WTC11 (cell line): ENCODE measurements at regions not wholly inside any gene's neighbourhood (a gene's known extent, or its start where the extent isn't known, plus 50 kb on each side); places are given as distances from the start of the nearest gene placed in this dataset.

Source experiments
- ATAC-seq: fragments of 200-7000 bp; cut with Tn5 transposase; 2 replicates; pipeline ENCODE4 v1.10.0; 2021; ENCODE audit warnings: mild to moderate bottlenecking, moderate library complexity
- CTCF ChIA-PET: fragments of 300-600 bp; sonication (Branson Sonifier 250); formaldehyde crosslinking; loops from one replicate; lab custom pipeline; 2021; ENCODE audit warnings: antibody characterized with exemption; lab: Charles Lee
- POLR2A ChIA-PET: fragments of 350-600 bp; sonication (Branson Sonifier 250); formaldehyde crosslinking; loops from one replicate; lab custom pipeline; 2021; ENCODE audit warnings: antibody characterized with exemption; lab: Charles Lee
- DNase-seq: peaks from one replicate; pipeline ENCODE4 v3.0.0; 2021; ENCODE audit warnings: low spot score
- H3K27ac Mint-ChIP-seq: 2 replicates; pipeline ENCODE4 v1.8.0; 2021; ENCODE audit warnings: mixed read lengths
- H3K27me3 Mint-ChIP-seq: 2 replicates; pipeline ENCODE4 v1.8.0; 2021; ENCODE audit warnings: low read depth, mild to moderate bottlenecking, moderate library complexity, mixed read lengths
- H3K36me3 Mint-ChIP-seq: 2 replicates; pipeline ENCODE4 v1.8.0; 2021; ENCODE audit warnings: mixed read lengths
- H3K4me1 Mint-ChIP-seq: 2 replicates; pipeline ENCODE4 v1.8.0; 2022; ENCODE audit warnings: mixed read lengths
- H3K4me3 Mint-ChIP-seq: 2 replicates; pipeline ENCODE4 v1.8.0; 2021; ENCODE audit warnings: mild to moderate bottlenecking, moderate library complexity, mixed read lengths
- H3K9me3 Mint-ChIP-seq: 2 replicates; pipeline ENCODE4 v1.8.0; 2021; ENCODE audit warnings: mixed read lengths
- ATF1 ChIP-seq: sonication (generic); formaldehyde crosslinking; IDR thresholded peaks from 2 replicates; pipeline ENCODE4 v1.8.1; 2023; ENCODE audit warnings: mild to moderate bottlenecking, moderate library complexity, missing genetic modification reagents
- ATF3 ChIP-seq: sonication (generic); formaldehyde crosslinking; conservative IDR thresholded peaks from 2 replicates; pipeline ENCODE4 v1.8.1; 2022; ENCODE audit warnings: mild to moderate bottlenecking, missing genetic modification reagents
- CBFB ChIP-seq: sonication (generic); formaldehyde crosslinking; IDR thresholded peaks from 2 replicates; pipeline ENCODE4 v1.8.1; 2022; ENCODE audit warnings: mild to moderate bottlenecking, low read depth, missing genetic modification reagents
- CTCF ChIP-seq: fragments of 200-600 bp; IDR thresholded peaks from 2 replicates; pipeline ENCODE4 v1.8.0; 2022; ENCODE audit warnings: antibody characterized with exemption
- E2F5 ChIP-seq: sonication (generic); formaldehyde crosslinking; IDR thresholded peaks from 2 replicates; pipeline ENCODE4 v1.8.1; 2022; ENCODE audit warnings: mild to moderate bottlenecking, moderate library complexity, missing genetic modification reagents
- EMX1 ChIP-seq: fragments of 250-450 bp; sonication (Bioruptor Pico); IDR thresholded peaks from 2 replicates; pipeline ENCODE4 v1.8.0; 2021; ENCODE audit warnings: mild to moderate bottlenecking
- ESRRA ChIP-seq: sonication (generic); formaldehyde crosslinking; IDR thresholded peaks from 2 replicates; pipeline ENCODE4 v1.8.1; 2022; ENCODE audit warnings: mild to moderate bottlenecking, missing genetic modification reagents, borderline replicate concordance
- FOXK1 ChIP-seq: sonication (generic); formaldehyde crosslinking; IDR thresholded peaks from 2 replicates; pipeline ENCODE4 v1.8.0; 2022; ENCODE audit warnings: mild to moderate bottlenecking, moderate library complexity, missing genetic modification reagents
- FOXP1 ChIP-seq: sonication (generic); formaldehyde crosslinking; IDR thresholded peaks from 2 replicates; pipeline ENCODE4 v1.8.0; 2022; ENCODE audit warnings: missing genetic modification reagents, mild to moderate bottlenecking, moderate library complexity, borderline replicate concordance
- GABPB1 ChIP-seq: sonication (generic); formaldehyde crosslinking; IDR thresholded peaks from 2 replicates; pipeline ENCODE4 v1.8.1; 2023; ENCODE audit warnings: mild to moderate bottlenecking, missing genetic modification reagents
- GRHL2 ChIP-seq: fragments of 250-450 bp; sonication (Bioruptor Pico); IDR thresholded peaks from 2 replicates; pipeline ENCODE4 v1.8.0; 2022; ENCODE audit warnings: mild to moderate bottlenecking, moderate library complexity; ENCODE audit not compliant: insufficient replicate concordance, severe bottlenecking
- GTF2I ChIP-seq: fragments of 250-450 bp; sonication (Bioruptor Pico); conservative IDR thresholded peaks from 2 replicates; pipeline ENCODE4 v1.4.0; 2021; ENCODE audit warnings: mild to moderate bottlenecking
- NFYB ChIP-seq: sonication (generic); formaldehyde crosslinking; conservative IDR thresholded peaks from 2 replicates; pipeline ENCODE4 v1.8.0; 2022; ENCODE audit warnings: low read depth, missing genetic modification reagents
- NR3C1 ChIP-seq: sonication (generic); formaldehyde crosslinking; conservative IDR thresholded peaks from 2 replicates; pipeline ENCODE4 v1.8.1; 2023; ENCODE audit warnings: low read depth, mild to moderate bottlenecking, missing genetic modification reagents
- SMAD4 ChIP-seq: sonication (generic); formaldehyde crosslinking; IDR thresholded peaks from 2 replicates; pipeline ENCODE4 v1.8.0; 2022; ENCODE audit warnings: mild to moderate bottlenecking, missing genetic modification reagents
- TEAD1 ChIP-seq: sonication (generic); formaldehyde crosslinking; IDR thresholded peaks from 2 replicates; pipeline ENCODE4 v1.8.0; 2022; ENCODE audit warnings: mild to moderate bottlenecking, missing genetic modification reagents
- TP53 ChIP-seq: sonication (generic); formaldehyde crosslinking; IDR thresholded peaks from 2 replicates; pipeline ENCODE4 v1.8.1; 2023; ENCODE audit warnings: mild to moderate bottlenecking, missing genetic modification reagents
- ZNF317 ChIP-seq: sonication (generic); formaldehyde crosslinking; IDR thresholded peaks from 2 replicates; pipeline ENCODE4 v1.8.1; 2023; ENCODE audit warnings: low read depth, mild to moderate bottlenecking, moderate library complexity, missing genetic modification reagents, borderline replicate concordance
- ZNF396 ChIP-seq: fragments of 250-450 bp; sonication (Bioruptor Pico); IDR thresholded peaks from 2 replicates; pipeline ENCODE4 v1.8.0; 2021; ENCODE audit warnings: mild to moderate bottlenecking, moderate library complexity, borderline replicate concordance
- ZNF425 ChIP-seq: fragments of 250-450 bp; sonication (Bioruptor Pico); conservative IDR thresholded peaks from 2 replicates; pipeline ENCODE4 v1.9.0; 2021; ENCODE audit warnings: mild to moderate bottlenecking

- H3K27me3 Mint-ChIP-seq, result no peaks in the 10 kb centered on the region
- no peaks in the 10 kb centered on the region for H3K36me3 Mint-ChIP-seq
- H3K4me3 Mint-ChIP-seq, result no peak overlapping the region
- H3K27ac Mint-ChIP-seq, result no peak overlapping the region
- ChIA-PET POLR2A (no interaction called here), CTCF (no interaction called here)
- DNase-seq, result no peak
- ATAC-seq, result no peak
- TF ChIP-seq ATF1 (CRISPR knock-in tag), result no peak
- no peak for TF ChIP-seq TEAD1 (CRISPR knock-in tag)
- no peak for TF ChIP-seq E2F5
- TF ChIP-seq ZNF317, result no peak
- TF ChIP-seq ZNF425 (CRISPR knock-in tag), result no peak
- TF ChIP-seq GABPB1 (CRISPR knock-in tag), result no peak
- TF ChIP-seq FOXK1, result no peak
- no peak for TF ChIP-seq EMX1 (CRISPR knock-in tag)
- TF ChIP-seq ZNF396, result no peak
- no peak for TF ChIP-seq GRHL2 (CRISPR knock-in tag)
- TF ChIP-seq NFYB, result no peak
- TF ChIP-seq GTF2I (CRISPR knock-in tag), result no peak
- TF ChIP-seq ATF3, result no peak
- no peak for TF ChIP-seq SMAD4 (CRISPR knock-in tag)
- no peak for TF ChIP-seq FOXP1 (CRISPR knock-in tag)
- TF ChIP-seq NR3C1 (CRISPR knock-in tag), result no peak
- TF ChIP-seq CBFB (CRISPR knock-in tag), result no peak
- TF ChIP-seq TP53 (CRISPR knock-in tag), result no peak
- TF ChIP-seq CTCF, result no peak
- no peak for TF ChIP-seq ESRRA (CRISPR knock-in tag)
- H3K4me1 Mint-ChIP-seq, result no peaks in the 10 kb centered on the region
- H3K9me3 Mint-ChIP-seq, result no peaks in the 10 kb centered on the region
These were observed 52.5 kb upstream of the GLI3 start for GRCh38 chr7:42289473-42289872.
